Tibial nerve (tissue), 4 donors: ENCODE measurements at regions not wholly inside any gene's neighbourhood (a gene's known extent, or its start where the extent isn't known, plus 50 kb on each side); places are given as distances from the start of the nearest gene placed in this dataset.
"Not testable (repeated sequence)": the region's sequence is repeated elsewhere in the genome, so short reads cannot be mapped to it uniquely, and the experiment has no call there.

Experiments
- DNase-seq, 2 donors: peaks; one replicate each; pipeline ENCODE4 v3.0.0-alpha.2; 2019; ENCODE audit warnings: low spot score in 2 of 2
- H3K27ac ChIP-seq, 4 donors: fragments of 200-600 bp; sonication (generic) in 3 of 4; one replicate each; pipeline ENCODE4 v1.5.1; 2017 to 2019; ENCODE audit warnings: mild to moderate bottlenecking in 1 of 4
- H3K27me3 ChIP-seq, 2 donors: fragments of 200-600 bp; sonication (generic) in 1 of 2; one replicate each; pipeline versions ENCODE4 v1.5.1 to v1.6.0; 2017 to 2019
- H3K36me3 ChIP-seq, 3 donors: fragments of 200-600 bp; sonication (generic); one replicate each; pipeline ENCODE4 v1.5.1; 2018 to 2019
- H3K4me1 ChIP-seq, 4 donors: fragments of 200-600 bp; sonication (generic) in 3 of 4; one replicate each; pipeline ENCODE4 v1.5.1; 2017 to 2019
- H3K4me3 ChIP-seq, 4 donors: fragments of 200-600 bp; sonication (generic) in 3 of 4; one replicate each; pipeline ENCODE4 v1.5.1; 2017 to 2019; ENCODE audit warnings: mild to moderate bottlenecking in 1 of 4, moderate library complexity in 1 of 4
- H3K9me3 ChIP-seq, 4 donors: fragments of 200-600 bp; sonication (generic) in 3 of 4; one replicate each; pipeline ENCODE4 v1.5.1; 2017 to 2019
- EP300 ChIP-seq, 2 donors: sonication (generic); formaldehyde crosslinking; IDR thresholded peaks; one replicate each; pipeline ENCODE4 v1.6.1; 2017; ENCODE audit warnings: antibody characterized with exemption in 2 of 2, mild to moderate bottlenecking in 1 of 2
- POLR2A ChIP-seq, 2 donors: fragments of 450-650 bp; IDR thresholded peaks; one replicate each; pipeline ENCODE4 v1.6.1; 2017; ENCODE audit warnings: antibody characterized with exemption in 2 of 2, mild to moderate bottlenecking in 2 of 2, moderate library complexity in 2 of 2
- WGBS, 2 donors: methylation state at CpG; one replicate each; pipeline ENCODE4 v1.1.5; 2018; 5-methylcytosine and 5-hydroxymethylcytosine counted together
- TF ChIP-seq, protein P1 (sequence below), 5 experiments: fragments of 200-600 bp in 3 of 5; fragments of 450-650 bp in 2 of 5; sonication (generic) in 3 of 5; IDR thresholded peaks; one replicate each; pipeline ENCODE4 v1.5.1; 2016 to 2019; ENCODE audit warnings: antibody characterized with exemption in 5 of 5, mild to moderate bottlenecking in 3 of 5, moderate library complexity in 2 of 5

DNA sequence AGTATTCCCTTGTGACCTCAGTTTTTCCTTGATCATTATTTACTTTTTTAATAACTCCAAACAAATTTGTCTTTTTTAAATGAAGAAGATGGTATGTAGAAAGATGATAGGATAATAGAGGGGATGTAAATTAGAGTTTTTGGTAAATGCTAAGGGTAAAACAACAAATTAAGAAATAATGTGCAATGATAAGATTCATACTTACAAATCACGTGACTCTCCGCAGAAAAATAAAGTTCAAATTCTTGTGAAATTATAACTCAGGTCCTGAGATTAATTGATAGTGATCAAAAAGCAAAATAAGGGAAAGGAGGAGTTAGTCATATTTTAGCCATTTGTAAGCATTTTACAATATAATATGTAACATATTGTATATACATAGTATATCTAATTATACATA, 304.1 kb upstream of the KCNH7 start:
- no peak overlapping the region for H3K4me3 ChIP-seq
- TF ChIP-seq, protein P1, sequence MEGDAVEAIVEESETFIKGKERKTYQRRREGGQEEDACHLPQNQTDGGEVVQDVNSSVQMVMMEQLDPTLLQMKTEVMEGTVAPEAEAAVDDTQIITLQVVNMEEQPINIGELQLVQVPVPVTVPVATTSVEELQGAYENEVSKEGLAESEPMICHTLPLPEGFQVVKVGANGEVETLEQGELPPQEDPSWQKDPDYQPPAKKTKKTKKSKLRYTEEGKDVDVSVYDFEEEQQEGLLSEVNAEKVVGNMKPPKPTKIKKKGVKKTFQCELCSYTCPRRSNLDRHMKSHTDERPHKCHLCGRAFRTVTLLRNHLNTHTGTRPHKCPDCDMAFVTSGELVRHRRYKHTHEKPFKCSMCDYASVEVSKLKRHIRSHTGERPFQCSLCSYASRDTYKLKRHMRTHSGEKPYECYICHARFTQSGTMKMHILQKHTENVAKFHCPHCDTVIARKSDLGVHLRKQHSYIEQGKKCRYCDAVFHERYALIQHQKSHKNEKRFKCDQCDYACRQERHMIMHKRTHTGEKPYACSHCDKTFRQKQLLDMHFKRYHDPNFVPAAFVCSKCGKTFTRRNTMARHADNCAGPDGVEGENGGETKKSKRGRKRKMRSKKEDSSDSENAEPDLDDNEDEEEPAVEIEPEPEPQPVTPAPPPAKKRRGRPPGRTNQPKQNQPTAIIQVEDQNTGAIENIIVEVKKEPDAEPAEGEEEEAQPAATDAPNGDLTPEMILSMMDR (IDR thresholded peaks at IDR 0.05): no peak
- TF ChIP-seq EP300 (IDR thresholded peaks at IDR 0.05) (no peak), POLR2A (IDR thresholded peaks at IDR 0.05) (no peak)

DNA sequence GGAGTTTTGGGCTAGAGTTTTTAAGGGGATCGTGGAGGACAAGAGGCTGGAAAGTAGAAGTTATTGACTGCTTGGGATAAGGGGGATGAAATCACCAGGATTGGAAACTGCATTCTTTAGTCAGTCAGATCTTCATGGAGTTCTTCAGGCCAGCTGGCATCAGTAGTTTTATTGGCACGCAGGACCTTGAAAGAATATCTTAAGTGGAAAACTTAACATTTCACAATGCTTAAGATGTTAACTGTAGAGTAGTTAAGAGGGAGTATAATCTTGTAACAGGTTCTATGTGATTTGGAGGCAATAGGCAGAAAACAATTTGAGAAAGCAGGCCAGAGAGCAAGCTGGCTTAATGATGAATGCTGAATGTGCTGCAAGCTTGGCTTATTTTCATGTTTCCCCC, 300.4 kb upstream of the KCNH7 start:
- no peaks in the 10 kb centered on the region for H3K27me3 ChIP-seq
- no peak overlapping the region for H3K4me3 ChIP-seq
- peaks cover 0 to 3% (median 0%) of the 10 kb centered on the region in 4 donors for H3K9me3 ChIP-seq
- 79 to 81% methylated on average over 2 of the region's 2 CpGs for WGBS, 2 donors
- no peaks in the 10 kb centered on the region for H3K4me1 ChIP-seq
- no peak overlapping the region for H3K27ac ChIP-seq
- no peaks in the 10 kb centered on the region for H3K36me3 ChIP-seq
- no peak for DNase-seq
- no peak for TF ChIP-seq EP300 (IDR thresholded peaks at IDR 0.05)
- TF ChIP-seq, protein P1 (IDR thresholded peaks at IDR 0.05): no peak
- no peak for TF ChIP-seq POLR2A (IDR thresholded peaks at IDR 0.05)

More for the DNA sequence above, 304.1 kb upstream of the KCNH7 start:
- no peak for DNase-seq
- no peaks in the 10 kb centered on the region for H3K36me3 ChIP-seq
- no peaks in the 10 kb centered on the region for H3K27me3 ChIP-seq
- peaks cover 0 to 18% (median 0%) of the 10 kb centered on the region in 4 donors for H3K9me3 ChIP-seq
- H3K4me1 ChIP-seq: no peaks in the 10 kb centered on the region
- H3K27ac ChIP-seq: no peak overlapping the region
- 94 to 96% methylated on average over 2 of the region's 2 CpGs for WGBS, 2 donors

DNA sequence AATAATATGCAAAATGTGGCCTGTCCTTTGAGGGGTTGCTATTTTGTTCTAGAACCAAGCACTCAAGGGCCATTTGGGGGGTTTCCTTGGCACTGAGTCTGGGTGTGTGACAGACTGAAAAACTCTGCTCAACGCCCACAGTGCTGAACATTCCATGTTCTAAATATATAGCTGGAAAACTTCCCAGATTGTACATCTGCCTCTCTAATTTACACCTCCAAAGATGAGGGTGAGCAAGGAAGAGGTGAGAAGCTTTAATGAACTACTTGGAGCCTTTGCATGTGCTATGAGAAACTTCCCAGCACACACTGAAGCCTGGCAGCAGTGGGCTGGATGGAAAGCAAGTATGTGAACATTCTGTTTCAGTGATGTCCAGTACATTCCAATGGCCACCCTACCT, 296.7 kb upstream of the KCNH7 start:
- no peak for DNase-seq
- no peak for TF ChIP-seq POLR2A (IDR thresholded peaks at IDR 0.05)
- TF ChIP-seq EP300 (IDR thresholded peaks at IDR 0.05): no peak
- TF ChIP-seq, protein P1 (IDR thresholded peaks at IDR 0.05): no peak
- no peaks in the 10 kb centered on the region for H3K36me3 ChIP-seq
- no peaks in the 10 kb centered on the region for H3K27me3 ChIP-seq
- peaks cover 0 to 3% (median 0%) of the 10 kb centered on the region in 4 donors for H3K9me3 ChIP-seq
- 55 to 68% methylated on average over 1 of the region's 1 CpG for WGBS, 2 donors
- no peak overlapping the region for H3K27ac ChIP-seq
- no peak overlapping the region for H3K4me3 ChIP-seq
- peaks cover 0 to 6% (median 0%) of the 10 kb centered on the region in 4 donors for H3K4me1 ChIP-seq

DNA sequence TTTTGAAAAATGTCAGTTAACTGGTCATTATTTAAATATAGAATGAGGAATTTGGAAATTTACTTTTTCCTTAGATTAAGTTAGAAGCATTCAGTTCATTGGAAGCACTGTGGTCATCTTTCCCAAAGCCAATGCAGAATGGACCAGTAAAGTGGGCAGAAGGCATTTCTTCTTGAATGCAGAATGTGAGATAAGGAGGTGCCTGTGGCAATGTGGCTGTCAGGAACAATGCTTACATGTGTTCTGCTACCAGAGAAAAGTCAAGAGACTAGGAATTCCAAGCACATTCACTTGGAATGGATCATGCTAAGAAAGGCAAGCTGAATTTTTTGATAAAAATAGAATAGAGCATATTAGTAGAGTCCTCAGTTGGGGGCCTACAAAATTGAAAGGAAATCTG, 295.0 kb upstream of the KCNH7 start:
- H3K9me3 ChIP-seq: peaks cover 0 to 1% (median 0%) of the 10 kb centered on the region in 4 donors
- no peaks in the 10 kb centered on the region for H3K27me3 ChIP-seq
- DNase-seq: no peak
- no peaks in the 10 kb centered on the region for H3K36me3 ChIP-seq
- TF ChIP-seq POLR2A (IDR thresholded peaks at IDR 0.05) (no peak), EP300 (IDR thresholded peaks at IDR 0.05) (no peak)
- TF ChIP-seq, protein P1 (IDR thresholded peaks at IDR 0.05): no peak
- H3K4me1 ChIP-seq: peaks cover 0 to 6% (median 0%) of the 10 kb centered on the region in 4 donors
- H3K4me3 ChIP-seq: no peak overlapping the region
- no peak overlapping the region for H3K27ac ChIP-seq

DNA sequence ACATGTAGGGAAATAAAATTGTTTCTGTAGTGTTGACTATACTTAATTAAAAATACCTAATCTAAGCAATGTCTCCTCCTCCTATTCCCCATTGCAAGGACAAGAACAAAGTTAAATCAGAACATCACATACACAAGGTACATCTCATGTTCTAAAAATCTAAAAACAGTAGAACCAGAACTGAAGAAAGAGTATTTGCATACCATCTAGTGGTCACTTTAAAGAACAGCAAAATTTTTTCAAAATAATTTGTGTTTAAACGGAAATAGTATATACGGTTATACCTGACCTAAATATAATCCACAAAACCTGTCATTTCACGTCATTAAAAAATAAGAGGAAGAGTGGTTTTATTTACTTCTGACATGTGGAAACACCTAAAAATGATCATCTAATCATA, 294.3 kb upstream of the KCNH7 start:
- no peaks in the 10 kb centered on the region for H3K27me3 ChIP-seq
- H3K4me1 ChIP-seq: peaks cover 0 to 6% (median 0%) of the 10 kb centered on the region in 4 donors
- TF ChIP-seq POLR2A (IDR thresholded peaks at IDR 0.05) (no peak), EP300 (IDR thresholded peaks at IDR 0.05) (no peak)
- TF ChIP-seq, protein P1 (IDR thresholded peaks at IDR 0.05): peak in 4 of 5 experiments; percentile 16 to 39 (median 24)
- WGBS, 2 donors: 10 to 11% methylated on average over 3 of the region's 3 CpGs
- no peak overlapping the region for H3K4me3 ChIP-seq
- H3K27ac ChIP-seq: no peak overlapping the region
- DNase-seq: no peak
- H3K36me3 ChIP-seq: no peaks in the 10 kb centered on the region
- no peaks in the 10 kb centered on the region for H3K9me3 ChIP-seq

DNA sequence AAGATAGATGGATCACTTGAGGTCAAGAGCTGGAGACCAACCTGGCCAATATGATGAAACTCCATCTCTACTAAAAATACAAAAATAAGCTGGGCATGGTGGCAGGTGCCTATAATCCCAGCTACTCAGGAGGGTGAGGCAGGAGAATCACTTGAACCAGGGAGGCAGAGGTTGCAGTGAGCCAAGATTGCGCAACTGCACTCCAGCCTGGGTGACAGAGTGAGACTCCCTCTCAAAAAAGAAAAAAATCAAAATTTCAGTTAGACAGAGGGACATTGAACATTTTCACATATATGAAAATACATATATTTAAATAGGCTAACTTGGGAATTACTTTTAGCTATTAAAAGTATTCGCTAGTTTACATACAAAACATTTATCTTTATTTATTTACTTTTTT, 293.6 kb upstream of the KCNH7 start:
- not testable (repeated sequence) for H3K4me3 ChIP-seq, H3K4me1 ChIP-seq, H3K27ac ChIP-seq, H3K27me3 ChIP-seq, H3K36me3 ChIP-seq, H3K9me3 ChIP-seq, DNase-seq
- WGBS, 2 donors: 90 to 94% methylated on average over 2 of the region's 2 CpGs
